ENCODE measurements at regions not wholly inside any gene's neighbourhood (a gene's known extent, or its start where the extent isn't known, plus 50 kb on each side); places are given as distances from the start of the nearest gene placed in this dataset.

DNA sequence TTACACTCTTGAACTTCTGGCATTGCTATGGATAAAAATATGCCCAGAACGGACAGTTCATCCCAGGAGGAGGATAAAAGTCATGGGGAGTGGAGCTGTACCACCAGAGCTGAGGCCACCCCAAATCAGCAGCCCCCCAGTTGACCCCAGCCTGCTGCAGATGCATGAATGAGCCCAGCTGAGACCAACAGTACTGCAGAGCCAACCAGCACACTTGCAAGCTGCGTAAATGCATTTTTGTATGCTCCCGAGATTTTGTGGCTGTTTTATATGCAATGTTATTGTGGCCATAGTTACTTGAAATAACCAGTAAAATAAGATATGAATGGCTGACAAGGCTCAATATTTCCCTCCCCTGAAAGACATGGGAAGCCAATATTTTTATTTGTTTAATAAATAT, 264.6 kb downstream of the DUSP10 start:
- TF ChIP-seq POLR2A (IDR thresholded peaks at IDR 0.05; ENCODE audit: low read depth, low read length) (no peak), POLR2AphosphoS5 (IDR thresholded peaks at IDR 0.05; ENCODE audit: low read depth, low read length) (no peak), TAF1 (IDR thresholded peaks at IDR 0.05; ENCODE audit: borderline replicate concordance, low read depth, low read length) (no peak)
